ENCODE measurements at regions not wholly inside any gene's neighbourhood (a gene's known extent, or its start where the extent isn't known, plus 50 kb on each side); places are given as distances from the start of the nearest gene placed in this dataset.

DNA sequence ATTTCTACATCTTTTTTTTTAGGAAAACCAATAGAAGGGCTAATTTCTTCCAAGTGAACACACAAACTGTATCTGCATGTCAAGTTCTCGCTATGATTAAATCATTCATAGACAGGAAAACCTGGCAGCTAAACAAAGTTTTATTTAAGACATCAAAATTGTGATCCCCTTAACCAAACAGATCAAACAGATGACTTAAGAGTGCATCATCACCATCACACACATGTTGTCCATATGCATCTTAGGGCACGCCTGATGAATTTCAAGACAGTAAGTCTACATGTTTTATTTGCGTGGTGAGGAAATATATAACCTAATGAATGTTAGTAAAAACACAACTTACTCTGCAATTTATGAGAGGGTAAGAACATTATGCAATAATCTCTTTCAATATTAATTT is 317.0 kb upstream of the ANXA10 start:
- DNase-seq, result no peak
- TF ChIP-seq EP300 (IDR thresholded peaks at IDR 0.05) (no peak), POLR2A (IDR thresholded peaks at IDR 0.05) (no peak)
- TF ChIP-seq, protein P1, sequence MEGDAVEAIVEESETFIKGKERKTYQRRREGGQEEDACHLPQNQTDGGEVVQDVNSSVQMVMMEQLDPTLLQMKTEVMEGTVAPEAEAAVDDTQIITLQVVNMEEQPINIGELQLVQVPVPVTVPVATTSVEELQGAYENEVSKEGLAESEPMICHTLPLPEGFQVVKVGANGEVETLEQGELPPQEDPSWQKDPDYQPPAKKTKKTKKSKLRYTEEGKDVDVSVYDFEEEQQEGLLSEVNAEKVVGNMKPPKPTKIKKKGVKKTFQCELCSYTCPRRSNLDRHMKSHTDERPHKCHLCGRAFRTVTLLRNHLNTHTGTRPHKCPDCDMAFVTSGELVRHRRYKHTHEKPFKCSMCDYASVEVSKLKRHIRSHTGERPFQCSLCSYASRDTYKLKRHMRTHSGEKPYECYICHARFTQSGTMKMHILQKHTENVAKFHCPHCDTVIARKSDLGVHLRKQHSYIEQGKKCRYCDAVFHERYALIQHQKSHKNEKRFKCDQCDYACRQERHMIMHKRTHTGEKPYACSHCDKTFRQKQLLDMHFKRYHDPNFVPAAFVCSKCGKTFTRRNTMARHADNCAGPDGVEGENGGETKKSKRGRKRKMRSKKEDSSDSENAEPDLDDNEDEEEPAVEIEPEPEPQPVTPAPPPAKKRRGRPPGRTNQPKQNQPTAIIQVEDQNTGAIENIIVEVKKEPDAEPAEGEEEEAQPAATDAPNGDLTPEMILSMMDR (IDR thresholded peaks at IDR 0.05), result no peak
- Histone ChIP-seq H3K4me3 (no peak overlapping the region), H3K9me3 (peaks cover 0 to 4% (median 0%) of the 10 kb centered on the region in 4 donors), H3K4me1 (no peaks in the 10 kb centered on the region), H3K27ac (no peak overlapping the region), H3K27me3 (peaks cover 0 to 2% (median 0%) of the 10 kb centered on the region in 4 donors), H3K36me3 (no peaks in the 10 kb centered on the region)
- 91 to 92% methylated on average over 3 of the region's 3 CpGs for WGBS, 2 donors
- no peak for ATAC-seq (ENCODE audit: low FRiP score in 2 of 2)

DNA sequence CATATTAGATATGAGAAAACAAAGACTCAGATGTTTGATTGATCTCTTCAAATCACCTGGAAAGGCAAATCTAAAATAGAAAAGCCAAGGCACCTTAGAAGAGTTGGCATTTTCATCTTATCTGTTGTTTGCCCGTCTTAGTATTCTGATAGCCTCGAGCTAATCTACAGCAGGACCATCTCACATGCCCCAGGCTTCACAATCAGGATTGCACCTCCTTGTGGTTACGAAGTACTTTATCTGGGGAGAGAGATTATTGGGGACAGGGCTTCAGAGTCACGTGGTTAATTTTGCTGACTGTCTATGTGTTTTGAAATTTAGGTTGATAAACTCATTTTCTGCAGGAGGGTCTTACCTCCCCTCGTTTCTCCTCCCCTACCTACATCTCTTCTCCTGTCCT is 313.1 kb upstream of the ANXA10 start:
- ATAC-seq (ENCODE audit: low FRiP score in 2 of 2) (no peak), DNase-seq (no peak)
- Histone ChIP-seq H3K27ac (no peak overlapping the region), H3K27me3 (peaks cover 0 to 2% (median 0%) of the 10 kb centered on the region in 4 donors), H3K36me3 (no peaks in the 10 kb centered on the region), H3K4me1 (no peaks in the 10 kb centered on the region), H3K9me3 (peaks cover 0 to 4% (median 0%) of the 10 kb centered on the region in 4 donors), H3K4me3 (no peak overlapping the region)
- no peak for TF ChIP-seq POLR2AphosphoS5 (IDR thresholded peaks at IDR 0.05)
- TF ChIP-seq, protein P1 (IDR thresholded peaks at IDR 0.05), result no peak
- TF ChIP-seq POLR2A (IDR thresholded peaks at IDR 0.05), result no peak
- no peak for TF ChIP-seq EP300 (IDR thresholded peaks at IDR 0.05)
- WGBS, 2 donors, result 66 to 72% methylated on average over 5 of the region's 5 CpGs

- no peaks in the 10 kb centered on the region for H3K4me1 ChIP-seq
- H3K4me3 ChIP-seq, result no peak overlapping the region
- peaks cover 0 to 4% (median 0%) of the 10 kb centered on the region in 4 donors for H3K9me3 ChIP-seq
- 66 to 71% methylated on average over 5 of the region's 5 CpGs for WGBS, 2 donors
- TF ChIP-seq POLR2AphosphoS5 (IDR thresholded peaks at IDR 0.05) (no peak), POLR2A (IDR thresholded peaks at IDR 0.05) (no peak), EP300 (IDR thresholded peaks at IDR 0.05) (no peak)
- TF ChIP-seq, protein P1 (IDR thresholded peaks at IDR 0.05), result no peak
- DNase-seq (no peak), ATAC-seq (ENCODE audit: low FRiP score in 2 of 2) (no peak)
- H3K27ac ChIP-seq, result no peak overlapping the region
- no peaks in the 10 kb centered on the region for H3K36me3 ChIP-seq
- H3K27me3 ChIP-seq, result peaks cover 0 to 2% (median 0%) of the 10 kb centered on the region in 4 donors
These were observed 312.5 kb upstream of the ANXA10 start for GRCh38 chr4:167779864-167780263.

DNA sequence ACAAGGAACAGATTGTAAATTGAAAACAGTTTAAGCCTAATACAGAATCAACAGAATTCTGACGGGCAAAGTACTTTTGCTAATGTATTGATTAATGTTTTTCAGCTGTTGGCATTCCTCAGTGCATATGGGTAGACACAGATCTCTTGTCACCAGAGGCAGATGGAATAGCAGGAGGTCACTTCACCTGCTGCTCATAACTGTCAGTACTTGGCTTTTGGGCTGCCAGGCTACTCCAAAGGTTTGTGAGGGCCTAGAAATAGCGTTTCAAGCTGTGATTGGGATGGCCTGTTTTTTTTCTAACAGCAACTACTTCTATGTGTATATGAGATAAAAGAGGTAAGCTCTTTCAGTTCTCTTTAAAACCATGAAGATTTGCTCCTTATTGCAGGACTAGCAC is 307.5 kb upstream of the ANXA10 start:
- no peaks in the 10 kb centered on the region for H3K9me3 ChIP-seq
- H3K36me3 ChIP-seq, result no peaks in the 10 kb centered on the region
- H3K4me3 ChIP-seq, result no peak overlapping the region
- TF ChIP-seq EP300 (IDR thresholded peaks at IDR 0.05), result no peak
- TF ChIP-seq POLR2AphosphoS5 (IDR thresholded peaks at IDR 0.05), result no peak
- no peak for TF ChIP-seq POLR2A (IDR thresholded peaks at IDR 0.05)
- TF ChIP-seq, protein P1 (IDR thresholded peaks at IDR 0.05), result no peak
- H3K27me3 ChIP-seq, result no peaks in the 10 kb centered on the region
- no peak for ATAC-seq (ENCODE audit: low FRiP score in 2 of 2)
- no peak overlapping the region for H3K27ac ChIP-seq
- H3K4me1 ChIP-seq, result no peaks in the 10 kb centered on the region
- WGBS, 2 donors, result 53 to 57% methylated on average over 2 of the region's 2 CpGs
- DNase-seq, result no peak

GRCh38 chr4:167785523-167785922 is 306.8 kb upstream of the ANXA10 start:
- no peaks in the 10 kb centered on the region for H3K36me3 ChIP-seq
- no peaks in the 10 kb centered on the region for H3K9me3 ChIP-seq
- no peaks in the 10 kb centered on the region for H3K27me3 ChIP-seq
- no peaks in the 10 kb centered on the region for H3K4me1 ChIP-seq
- TF ChIP-seq, protein P1 (IDR thresholded peaks at IDR 0.05), result no peak
- TF ChIP-seq EP300 (IDR thresholded peaks at IDR 0.05), result no peak
- TF ChIP-seq POLR2AphosphoS5 (IDR thresholded peaks at IDR 0.05), result no peak
- ATAC-seq (ENCODE audit: low FRiP score in 2 of 2) (no peak), DNase-seq (no peak)
- H3K27ac ChIP-seq, result no peak overlapping the region
- no peak overlapping the region for H3K4me3 ChIP-seq
- 42 to 56% methylated on average over 1 of the region's 1 CpG for WGBS, 2 donors
